GM23248 (cell line): ENCODE measurements at regions not wholly inside any gene's neighbourhood (a gene's known extent, or its start where the extent isn't known, plus 50 kb on each side); places are given as distances from the start of the nearest gene placed in this dataset.

Experiments used
- DNase-seq: peaks from one replicate; pipeline ENCODE4 v3.0.0-alpha.2; 2015
- H2AFZ ChIP-seq: fragments of 200-600 bp; sonication (generic); 2 replicates; pipeline ENCODE4 v1.6.1; 2016; ENCODE audit warnings: antibody characterized with exemption
- H3F3A ChIP-seq: fragments of 200-600 bp; sonication (generic); 2 replicates; pipeline ENCODE4 v1.6.1; 2016; ENCODE audit warnings: mild to moderate bottlenecking, antibody characterized with exemption, mixed run types; ENCODE audit not compliant: insufficient read depth
- H3K27ac ChIP-seq: fragments of 200-600 bp; sonication (generic); 2 replicates; pipeline ENCODE4 v1.5.1; 2016; ENCODE audit warnings: mild to moderate bottlenecking
- H3K27me3 ChIP-seq: fragments of 200-600 bp; sonication (generic); replicated peaks from 2 replicates; pipeline ENCODE4 v1.6.1; 2016; ENCODE audit warnings: mild to moderate bottlenecking; ENCODE audit not compliant: insufficient read depth
- H3K36me3 ChIP-seq: fragments of 200-600 bp; sonication (generic); 2 replicates; pipeline ENCODE4 v1.6.1; 2016; ENCODE audit warnings: low read depth, mild to moderate bottlenecking
- H3K4me1 ChIP-seq: fragments of 200-600 bp; sonication (generic); 2 replicates; pipeline ENCODE4 v1.6.1; 2016; ENCODE audit warnings: mild to moderate bottlenecking; ENCODE audit not compliant: insufficient read depth
- H3K4me2 ChIP-seq: fragments of 200-600 bp; sonication (generic); one replicate; pipeline ENCODE4 v1.6.1; 2016; ENCODE audit warnings: mild to moderate bottlenecking; ENCODE audit not compliant: unreplicated experiment
- H3K4me3 ChIP-seq: fragments of 200-600 bp; sonication (generic); 2 replicates; pipeline ENCODE4 v1.5.1; 2016; ENCODE audit warnings: mild to moderate bottlenecking
- H3K79me2 ChIP-seq: fragments of 200-600 bp; sonication (generic); 2 replicates; pipeline ENCODE4 v1.6.1; 2016; ENCODE audit warnings: mild to moderate bottlenecking; ENCODE audit not compliant: insufficient read depth
- H3K9ac ChIP-seq: fragments of 200-600 bp; sonication (generic); 2 replicates; pipeline ENCODE4 v1.6.1; 2016; ENCODE audit warnings: mild to moderate bottlenecking
- H3K9me2 ChIP-seq: fragments of 200-600 bp; sonication (generic); 2 replicates; pipeline ENCODE4 v1.6.1; 2016; ENCODE audit warnings: mixed run types, mild to moderate bottlenecking, moderate library complexity; ENCODE audit not compliant: insufficient read depth
- H3K9me3 ChIP-seq: fragments of 200-600 bp; sonication (generic); one replicate; pipeline ENCODE4 v1.6.1; 2017; ENCODE audit warnings: low read depth
- H4K20me1 ChIP-seq: fragments of 200-600 bp; sonication (generic); 2 replicates; pipeline ENCODE4 v1.6.0; 2016; ENCODE audit not compliant: insufficient read depth
- EZH2 ChIP-seq: fragments of 200-600 bp; sonication (generic); IDR thresholded peaks from 2 replicates; pipeline ENCODE4 v1.6.1; 2018; ENCODE audit warnings: antibody characterized with exemption, mild to moderate bottlenecking; ENCODE audit not compliant: insufficient read depth, poor library complexity, severe bottlenecking
- EZH2phosphoT487 ChIP-seq: fragments of 200-600 bp; sonication (generic); IDR thresholded peaks from 2 replicates; pipeline ENCODE4 v1.6.1; 2018; ENCODE audit warnings: antibody characterized with exemption, moderate library complexity, mild to moderate bottlenecking, low read depth; ENCODE audit not compliant: insufficient read depth
- WGBS, 2 experiments: methylation state at CpG; one replicate each; pipeline ENCODE4 v1.1.6; 2015 to 2017; ENCODE audit warnings: low lambda C conversion rate in 2 of 2, low coverage in 1 of 2; ENCODE audit errors: missing lambda C conversion rate in 2 of 2; 5-methylcytosine and 5-hydroxymethylcytosine counted together
- in situ Hi-C: fragments of 300-500 bp; cut with MboI; formaldehyde crosslinking; loops from 2 replicates; pipeline ENCODE4 v1.15.0; 2020

DNA sequence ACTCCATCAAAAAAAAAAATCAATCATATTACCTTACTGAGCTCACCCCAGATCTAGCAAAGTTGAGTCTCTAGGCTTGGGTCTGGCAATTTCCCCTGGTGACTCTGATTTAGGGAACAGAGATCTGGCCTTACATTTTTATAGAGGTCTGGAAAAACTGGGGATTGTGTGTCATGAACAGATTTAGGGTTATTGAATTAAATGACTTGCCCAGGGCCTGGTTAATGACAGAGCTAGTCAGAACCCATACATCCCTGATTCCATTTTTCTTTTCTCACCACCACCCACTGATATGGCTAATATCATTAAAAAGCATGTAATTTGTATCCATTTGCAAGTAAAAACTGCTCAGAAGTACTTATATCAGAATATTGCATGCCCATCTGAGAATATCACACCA, 163.4 kb upstream of the OGFRL1 start:
- H3K9ac ChIP-seq: no peak overlapping the region
- H3K27ac ChIP-seq: no peak overlapping the region
- no peak for TF ChIP-seq EZH2phosphoT487
- TF ChIP-seq EZH2: no peak
- H3K4me1 ChIP-seq: no peaks in the 10 kb centered on the region
- in situ Hi-C loops: no loop called here
- peaks cover under 1% of the 10 kb centered on the region for H3K9me3 ChIP-seq
- H3F3A ChIP-seq: no peaks in the 10 kb centered on the region
- H4K20me1 ChIP-seq: no peaks in the 10 kb centered on the region
- H3K9me2 ChIP-seq: no peaks in the 10 kb centered on the region
- no peaks in the 10 kb centered on the region for H3K27me3 ChIP-seq
- no peak overlapping the region for H2AFZ ChIP-seq
- no peaks in the 10 kb centered on the region for H3K36me3 ChIP-seq
- DNase-seq: no peak
- H3K4me3 ChIP-seq: no peak overlapping the region
- no peak overlapping the region for H3K4me2 ChIP-seq
- no peaks in the 10 kb centered on the region for H3K79me2 ChIP-seq

DNA sequence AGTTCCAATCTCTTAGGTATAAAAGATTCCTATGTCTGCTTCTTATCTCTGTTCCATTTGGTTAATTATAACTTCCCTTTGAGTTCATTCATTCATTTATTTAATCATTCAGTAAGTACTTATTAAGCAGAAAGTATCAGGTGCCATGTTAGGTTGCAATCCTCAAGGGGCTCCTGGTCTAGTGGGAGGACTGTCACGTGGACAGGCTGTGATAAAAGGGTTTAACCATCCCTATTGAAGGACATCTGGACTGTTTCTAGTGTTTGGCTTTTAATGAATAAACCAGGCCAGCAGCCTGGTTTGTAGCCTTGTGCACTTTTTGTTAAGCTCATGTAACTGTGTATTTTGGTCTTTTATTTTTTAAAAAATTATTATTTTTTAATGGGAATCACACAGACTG, 162.1 kb upstream of the OGFRL1 start:
- H3F3A ChIP-seq: no peaks in the 10 kb centered on the region
- no peaks in the 10 kb centered on the region for H3K79me2 ChIP-seq
- TF ChIP-seq EZH2 (no peak), EZH2phosphoT487 (no peak)
- no peak for DNase-seq
- H3K27ac ChIP-seq: no peak overlapping the region
- H3K9me3 ChIP-seq: no peaks in the 10 kb centered on the region
- no peaks in the 10 kb centered on the region for H4K20me1 ChIP-seq
- H3K36me3 ChIP-seq: no peaks in the 10 kb centered on the region
- H3K4me3 ChIP-seq: no peak overlapping the region
- H2AFZ ChIP-seq: no peak overlapping the region
- no peaks in the 10 kb centered on the region for H3K4me1 ChIP-seq
- WGBS, 2 experiments: 0 to 5% methylated on average over 1 of the region's 1 CpG
- in situ Hi-C loops: no loop called here
- no peak overlapping the region for H3K4me2 ChIP-seq
- no peaks in the 10 kb centered on the region for H3K9me2 ChIP-seq
- no peaks in the 10 kb centered on the region for H3K27me3 ChIP-seq
- no peak overlapping the region for H3K9ac ChIP-seq

DNA sequence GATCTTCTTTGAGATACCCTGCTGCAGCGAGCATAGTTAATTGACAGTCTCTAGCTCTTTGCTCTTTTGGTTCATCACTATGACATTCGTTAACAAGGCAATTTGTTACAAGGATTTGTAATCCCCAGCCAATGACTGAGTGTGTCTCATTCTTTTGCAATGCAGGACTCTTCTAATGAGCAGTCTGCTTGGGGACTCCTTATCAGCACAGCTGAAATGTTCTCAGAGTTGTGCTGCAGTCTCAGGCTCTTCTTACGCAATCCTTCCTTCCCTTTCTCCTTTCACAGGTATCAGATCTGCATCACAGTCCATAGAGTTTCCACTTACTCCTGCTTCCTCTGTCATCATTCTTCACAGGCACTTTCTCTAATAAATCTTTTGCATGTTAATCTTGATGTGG, 161.2 kb upstream of the OGFRL1 start:
- no peaks in the 10 kb centered on the region for H3K36me3 ChIP-seq
- no peaks in the 10 kb centered on the region for H3F3A ChIP-seq
- WGBS, 2 experiments: 65 to 74% methylated on average over 3 of the region's 3 CpGs
- no peaks in the 10 kb centered on the region for H3K79me2 ChIP-seq
- no peak overlapping the region for H3K27ac ChIP-seq
- no peaks in the 10 kb centered on the region for H4K20me1 ChIP-seq
- no peaks in the 10 kb centered on the region for H3K27me3 ChIP-seq
- H3K9me3 ChIP-seq: no peaks in the 10 kb centered on the region
- H2AFZ ChIP-seq: no peak overlapping the region
- H3K4me1 ChIP-seq: no peaks in the 10 kb centered on the region
- TF ChIP-seq EZH2 (no peak), EZH2phosphoT487 (no peak)
- no peaks in the 10 kb centered on the region for H3K9me2 ChIP-seq
- in situ Hi-C loops: no loop called here
- no peak overlapping the region for H3K4me3 ChIP-seq
- DNase-seq: no peak
- H3K9ac ChIP-seq: no peak overlapping the region
- H3K4me2 ChIP-seq: no peak overlapping the region

DNA sequence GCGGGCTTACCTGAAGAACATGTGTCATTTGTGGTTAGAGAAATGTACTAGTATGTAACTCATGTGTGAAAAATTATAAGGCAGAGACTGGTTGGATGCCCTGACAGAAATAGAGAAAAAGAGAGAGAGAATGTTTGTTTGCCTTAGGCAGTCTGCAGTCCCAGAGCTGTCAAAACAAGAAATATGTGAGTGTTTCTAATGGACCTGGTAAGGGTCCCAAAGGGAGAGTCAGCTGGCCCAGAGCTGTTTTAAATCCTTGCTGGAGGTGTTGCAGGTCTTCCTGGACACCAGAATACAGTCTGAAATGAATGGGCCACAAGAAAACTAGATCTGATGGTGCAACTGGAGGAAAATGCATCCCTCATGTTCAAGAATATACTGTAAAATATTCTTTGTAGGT, 158.3 kb upstream of the OGFRL1 start:
- no peaks in the 10 kb centered on the region for H3K9me2 ChIP-seq
- no peaks in the 10 kb centered on the region for H3K27me3 ChIP-seq
- no peak overlapping the region for H3K9ac ChIP-seq
- H2AFZ ChIP-seq: no peak overlapping the region
- H3F3A ChIP-seq: no peaks in the 10 kb centered on the region
- no peak overlapping the region for H3K4me2 ChIP-seq
- in situ Hi-C loops: no loop called here
- no peaks in the 10 kb centered on the region for H3K4me1 ChIP-seq
- TF ChIP-seq EZH2 (no peak), EZH2phosphoT487 (no peak)
- no peak for DNase-seq
- H3K4me3 ChIP-seq: no peak overlapping the region
- no peaks in the 10 kb centered on the region for H3K9me3 ChIP-seq
- H4K20me1 ChIP-seq: no peaks in the 10 kb centered on the region
- H3K79me2 ChIP-seq: no peaks in the 10 kb centered on the region
- H3K27ac ChIP-seq: no peak overlapping the region
- H3K36me3 ChIP-seq: no peaks in the 10 kb centered on the region
- WGBS, 2 experiments: 81 to 85% methylated on average over 1 of the region's 1 CpG

DNA sequence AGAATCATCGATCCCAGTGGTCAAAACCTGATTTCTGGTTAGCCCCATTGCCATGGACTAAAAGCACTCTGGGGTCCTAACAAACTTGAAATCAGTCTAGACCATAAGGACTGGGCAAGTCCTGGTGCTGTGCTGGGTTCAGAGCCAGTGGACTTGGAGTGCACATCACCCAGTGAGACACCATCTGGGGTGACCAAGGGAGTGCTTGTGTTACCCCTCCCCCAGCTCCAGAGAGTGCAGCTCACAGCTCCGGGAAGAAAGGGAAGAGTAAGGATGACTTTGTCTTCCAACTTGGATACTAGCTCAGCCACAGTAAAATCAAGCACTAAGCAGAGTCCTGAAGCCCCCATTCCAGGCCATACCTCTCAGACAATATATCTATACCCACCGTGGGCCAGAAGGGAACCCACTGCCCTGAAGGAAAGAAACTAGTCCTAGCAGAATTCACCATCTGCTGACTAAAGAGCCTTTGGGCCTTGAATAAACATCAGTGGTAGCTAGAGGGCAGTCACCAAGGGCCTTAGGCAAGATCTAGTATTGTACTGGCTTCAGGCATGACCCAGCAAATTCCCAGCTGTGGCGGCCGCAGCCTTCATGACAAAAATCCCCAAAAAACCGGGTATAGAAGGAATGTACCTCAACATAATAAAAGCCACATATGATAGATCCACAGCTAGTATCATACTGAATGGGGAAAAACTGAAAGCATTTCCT, 153.5 kb upstream of the OGFRL1 start:
- in situ Hi-C loops: no loop called here
- no peaks in the 10 kb centered on the region for H3K9me2 ChIP-seq
- H3K4me2 ChIP-seq: no peak overlapping the region
- no peaks in the 10 kb centered on the region for H3F3A ChIP-seq
- H3K9ac ChIP-seq: no peak overlapping the region
- 0 out of 2 replicates have a peak, but pooled peaks cover 3% of the 10 kb centered on the region for H3K27me3 ChIP-seq
- H3K36me3 ChIP-seq: no peaks in the 10 kb centered on the region
- no peak overlapping the region for H3K27ac ChIP-seq
- TF ChIP-seq EZH2: no peak
- no peak for TF ChIP-seq EZH2phosphoT487
- no peaks in the 10 kb centered on the region for H3K79me2 ChIP-seq
- no peaks in the 10 kb centered on the region for H3K9me3 ChIP-seq
- no peak overlapping the region for H2AFZ ChIP-seq
- no peak overlapping the region for H3K4me3 ChIP-seq
- H4K20me1 ChIP-seq: no peaks in the 10 kb centered on the region
- DNase-seq: no peak
- no peaks in the 10 kb centered on the region for H3K4me1 ChIP-seq
- WGBS, 2 experiments: 60% methylated on average over 6 of the region's 6 CpGs
